IPS DF 6.9 (cell line): ENCODE measurements at regions not wholly inside any gene's neighbourhood (a gene's known extent, or its start where the extent isn't known, plus 50 kb on each side); places are given as distances from the start of the nearest gene placed in this dataset.

Experiments used
- DNase-seq: peaks from one replicate; pipeline ENCODE4 v3.0.0-alpha.2; 2013; ENCODE audit warnings: low read depth, low spot score
- H3K27ac ChIP-seq: one replicate; pipeline ENCODE4 v1.5.1; 2013; ENCODE audit warnings: low read length, control low read depth
- H3K27me3 ChIP-seq: 2 replicates; pipeline ENCODE4 v1.6.1; 2013; ENCODE audit warnings: mild to moderate bottlenecking, low read length; ENCODE audit not compliant: control insufficient read depth, insufficient read depth
- H3K36me3 ChIP-seq: 2 replicates; pipeline ENCODE4 v1.6.1; 2013; ENCODE audit warnings: low read length; ENCODE audit not compliant: control insufficient read depth, insufficient read depth
- H3K4me1 ChIP-seq: 2 replicates; pipeline ENCODE4 v1.6.1; 2013; ENCODE audit warnings: low read length; ENCODE audit not compliant: control insufficient read depth, insufficient read depth
- H3K4me3 ChIP-seq: 2 replicates; pipeline ENCODE4 v1.5.1; 2013; ENCODE audit warnings: mild to moderate bottlenecking, low read length
- H3K9me3 ChIP-seq: 2 replicates; pipeline ENCODE4 v1.6.1; 2013; ENCODE audit warnings: low read length, inconsistent platforms; ENCODE audit not compliant: control insufficient read depth, insufficient read depth

DNA sequence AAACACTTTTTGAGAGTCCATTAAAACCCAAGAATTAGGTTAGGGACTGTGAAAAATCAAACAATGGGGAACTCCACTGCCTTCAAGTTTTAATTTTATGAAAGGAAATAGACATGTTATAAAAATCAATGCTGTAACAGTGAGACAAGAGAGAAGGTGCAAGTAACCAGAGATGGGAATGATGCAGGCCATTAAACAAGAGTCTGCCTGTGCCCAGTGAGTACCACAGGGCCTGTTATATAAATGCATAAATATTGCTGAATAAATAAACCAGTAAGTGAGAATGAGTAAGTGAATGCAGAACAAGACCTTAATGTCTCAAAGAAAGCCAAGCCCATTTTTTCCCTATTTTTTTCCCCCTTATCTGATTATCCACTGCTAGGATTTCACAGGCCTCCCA lies 53.3 kb upstream of the BMP2K start:
- H3K4me3 ChIP-seq: no peak overlapping the region
- no peak for DNase-seq
- no peaks in the 10 kb centered on the region for H3K9me3 ChIP-seq
- peaks cover 4% of the 10 kb centered on the region for H3K4me1 ChIP-seq
- H3K36me3 ChIP-seq: no peaks in the 10 kb centered on the region
- H3K27ac ChIP-seq: no peak overlapping the region
- H3K27me3 ChIP-seq: no peaks in the 10 kb centered on the region
